ENCODE measurements at regions not wholly inside any gene's neighbourhood (a gene's known extent, or its start where the extent isn't known, plus 50 kb on each side); places are given as distances from the start of the nearest gene placed in this dataset.

DNA sequence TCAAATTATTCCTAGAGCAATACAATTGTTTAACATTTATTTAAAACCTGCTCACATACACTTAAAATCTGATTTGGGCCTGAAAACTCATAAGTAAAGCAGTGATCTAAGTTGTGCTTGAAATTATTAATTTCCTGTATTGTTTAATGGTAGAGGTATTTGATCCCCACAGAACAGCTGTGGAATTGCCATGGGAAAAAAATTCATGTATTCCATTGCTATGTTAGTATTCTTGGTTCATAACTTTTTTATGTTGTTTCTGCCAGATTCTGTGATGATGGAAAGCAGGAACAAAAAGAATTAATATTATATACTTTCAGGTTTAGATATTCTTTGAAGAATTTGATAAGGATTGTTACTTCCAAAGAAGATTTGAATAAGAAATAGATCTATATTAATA, 831.5 kb upstream of the NR2F2 start:
- no peak for DNase-seq (ENCODE audit: low spot score)
- Histone ChIP-seq H3K4me1 (replicated peaks) (no peaks in the 10 kb centered on the region), H3K27me3 (replicated peaks; ENCODE audit: insufficient read depth) (no peaks in the 10 kb centered on the region), H3K4me3 (no peak overlapping the region), H3K27ac (no peak overlapping the region), H3K36me3 (no peaks in the 10 kb centered on the region), H3K9me3 (no peaks in the 10 kb centered on the region)
- TF ChIP-seq, protein P1, sequence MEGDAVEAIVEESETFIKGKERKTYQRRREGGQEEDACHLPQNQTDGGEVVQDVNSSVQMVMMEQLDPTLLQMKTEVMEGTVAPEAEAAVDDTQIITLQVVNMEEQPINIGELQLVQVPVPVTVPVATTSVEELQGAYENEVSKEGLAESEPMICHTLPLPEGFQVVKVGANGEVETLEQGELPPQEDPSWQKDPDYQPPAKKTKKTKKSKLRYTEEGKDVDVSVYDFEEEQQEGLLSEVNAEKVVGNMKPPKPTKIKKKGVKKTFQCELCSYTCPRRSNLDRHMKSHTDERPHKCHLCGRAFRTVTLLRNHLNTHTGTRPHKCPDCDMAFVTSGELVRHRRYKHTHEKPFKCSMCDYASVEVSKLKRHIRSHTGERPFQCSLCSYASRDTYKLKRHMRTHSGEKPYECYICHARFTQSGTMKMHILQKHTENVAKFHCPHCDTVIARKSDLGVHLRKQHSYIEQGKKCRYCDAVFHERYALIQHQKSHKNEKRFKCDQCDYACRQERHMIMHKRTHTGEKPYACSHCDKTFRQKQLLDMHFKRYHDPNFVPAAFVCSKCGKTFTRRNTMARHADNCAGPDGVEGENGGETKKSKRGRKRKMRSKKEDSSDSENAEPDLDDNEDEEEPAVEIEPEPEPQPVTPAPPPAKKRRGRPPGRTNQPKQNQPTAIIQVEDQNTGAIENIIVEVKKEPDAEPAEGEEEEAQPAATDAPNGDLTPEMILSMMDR (IDR thresholded peaks at IDR 0.05), result no peak
- TF ChIP-seq POLR2AphosphoS5 (IDR thresholded peaks at IDR 0.05), result no peak
- intact Hi-C loops (cut with DNase I), result no loop called here

DNA sequence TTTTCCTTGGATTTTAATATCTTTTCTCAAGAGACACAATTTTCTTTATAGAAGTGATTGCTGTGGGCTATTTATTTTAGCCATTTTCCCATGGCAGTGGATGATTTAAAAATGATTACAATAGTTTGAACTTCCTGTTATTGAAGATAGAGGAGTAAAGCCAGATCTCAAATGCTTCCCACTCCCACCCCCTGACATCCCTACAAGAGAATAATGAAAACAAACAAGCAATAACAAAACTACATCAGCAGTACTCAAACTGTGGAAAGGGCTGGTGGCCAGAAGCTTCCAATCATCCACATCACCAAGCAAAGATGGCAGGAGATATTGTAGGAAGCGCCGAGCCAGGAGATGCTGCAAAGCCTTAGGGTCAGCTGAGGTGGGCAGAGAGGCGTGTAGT, 831.1 kb upstream of the NR2F2 start:
- Histone ChIP-seq H3K27me3 (replicated peaks; ENCODE audit: insufficient read depth) (no peaks in the 10 kb centered on the region), H3K4me1 (replicated peaks) (no peaks in the 10 kb centered on the region), H3K36me3 (no peaks in the 10 kb centered on the region), H3K4me3 (no peak overlapping the region), H3K27ac (no peak overlapping the region), H3K9me3 (no peaks in the 10 kb centered on the region)
- WGBS, result 91% methylated on average over 3 of the region's 3 CpGs
- TF ChIP-seq, protein P1 (IDR thresholded peaks at IDR 0.05), result no peak
- no peak for TF ChIP-seq POLR2AphosphoS5 (IDR thresholded peaks at IDR 0.05)
- TF ChIP-seq POLR2A (IDR thresholded peaks at IDR 0.05), result no peak
- no peak for DNase-seq (ENCODE audit: low spot score)
- intact Hi-C loops (cut with DNase I), result no loop called here

DNA sequence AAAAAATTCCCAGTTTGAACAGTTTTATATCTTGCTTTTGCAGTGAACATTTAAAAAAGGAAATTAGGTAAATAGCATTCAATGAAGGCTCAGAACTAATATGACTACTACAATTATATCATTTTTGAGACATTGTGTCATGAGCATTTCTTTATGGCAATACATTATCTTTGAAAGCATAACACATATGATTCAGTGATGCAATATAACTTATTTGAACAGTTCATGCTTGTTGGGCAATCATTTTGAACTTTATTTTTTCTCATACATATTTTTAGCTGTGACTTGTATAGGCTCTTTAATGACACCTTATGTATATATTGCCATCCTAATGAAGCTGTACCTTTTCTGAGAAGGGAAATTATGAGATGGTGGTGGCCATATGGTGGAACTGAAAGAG, 828.6 kb upstream of the NR2F2 start:
- Histone ChIP-seq H3K27me3 (replicated peaks; ENCODE audit: insufficient read depth) (no peaks in the 10 kb centered on the region), H3K4me3 (no peak overlapping the region), H3K27ac (no peak overlapping the region), H3K36me3 (no peaks in the 10 kb centered on the region), H3K4me1 (replicated peaks) (no peaks in the 10 kb centered on the region), H3K9me3 (no peaks in the 10 kb centered on the region)
- no peak for DNase-seq (ENCODE audit: low spot score)
- TF ChIP-seq, protein P1 (IDR thresholded peaks at IDR 0.05), result no peak
- TF ChIP-seq POLR2AphosphoS5 (IDR thresholded peaks at IDR 0.05), result no peak
- no peak for TF ChIP-seq POLR2A (IDR thresholded peaks at IDR 0.05)
- intact Hi-C loops (cut with DNase I), result no loop called here

DNA sequence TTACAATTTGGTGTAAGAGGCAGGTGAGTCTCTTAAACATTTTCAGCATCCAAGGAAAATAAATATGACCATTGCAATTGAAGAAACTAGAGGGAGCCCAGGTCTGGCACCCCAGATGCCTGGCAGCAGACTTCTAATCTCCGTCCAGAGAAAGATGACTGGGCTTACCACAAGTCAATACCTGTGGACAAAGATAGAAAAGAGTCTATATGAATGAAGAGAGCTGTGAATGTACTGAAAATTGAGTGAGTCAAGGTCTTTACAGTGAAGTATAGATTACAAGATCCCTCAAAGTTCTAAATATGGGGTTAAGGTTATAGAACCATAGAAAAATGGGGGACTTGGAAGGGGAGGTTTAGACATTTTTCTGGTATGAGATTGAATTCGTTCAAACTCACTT, 827.4 kb upstream of the NR2F2 start:
- Histone ChIP-seq H3K4me1 (replicated peaks) (no peaks in the 10 kb centered on the region), H3K27ac (no peak overlapping the region), H3K36me3 (no peaks in the 10 kb centered on the region), H3K4me3 (no peak overlapping the region), H3K27me3 (replicated peaks; ENCODE audit: insufficient read depth) (no peaks in the 10 kb centered on the region), H3K9me3 (no peaks in the 10 kb centered on the region)
- no peak for DNase-seq (ENCODE audit: low spot score)
- intact Hi-C loops (cut with DNase I), result no loop called here
- no peak for TF ChIP-seq POLR2AphosphoS5 (IDR thresholded peaks at IDR 0.05)
- 84% methylated on average over 2 of the region's 2 CpGs for WGBS

DNA sequence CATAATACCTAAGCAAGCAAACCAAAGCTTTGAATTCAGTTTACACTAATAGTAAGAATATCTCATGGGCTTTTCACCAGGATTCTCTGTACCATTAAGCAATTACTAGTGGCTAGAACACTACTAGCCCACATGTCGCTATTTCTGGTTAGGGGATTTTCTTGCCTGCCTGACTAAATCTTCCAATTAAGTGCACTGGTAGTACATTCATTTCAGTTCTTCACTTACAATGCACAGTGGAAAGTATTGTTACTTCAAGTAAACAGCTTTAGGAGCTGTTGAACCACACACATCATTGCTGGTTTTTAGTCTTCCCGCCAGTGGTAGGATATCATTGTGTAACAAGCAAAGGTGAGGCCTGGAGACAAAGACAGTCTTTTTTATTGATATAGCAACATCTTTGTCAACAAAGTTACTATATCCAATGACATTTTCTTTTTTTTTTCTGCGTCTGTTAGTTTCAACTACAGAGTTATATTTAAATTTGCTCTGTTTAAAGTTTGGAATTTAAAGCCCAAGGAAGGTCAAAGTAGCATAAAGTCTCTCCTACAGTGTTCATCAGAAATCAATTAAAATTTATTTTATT, 826.8 kb upstream of the NR2F2 start:
- Histone ChIP-seq H3K4me1 (replicated peaks) (no peaks in the 10 kb centered on the region), H3K9me3 (no peaks in the 10 kb centered on the region), H3K36me3 (no peaks in the 10 kb centered on the region), H3K4me3 (no peak overlapping the region), H3K27ac (no peak overlapping the region), H3K27me3 (replicated peaks; ENCODE audit: insufficient read depth) (no peaks in the 10 kb centered on the region)
- no peak for TF ChIP-seq POLR2A (IDR thresholded peaks at IDR 0.05)
- TF ChIP-seq POLR2AphosphoS5 (IDR thresholded peaks at IDR 0.05), result no peak
- TF ChIP-seq, protein P1 (IDR thresholded peaks at IDR 0.05), result no peak
- intact Hi-C loops (cut with DNase I), result no loop called here
- no peak for DNase-seq (ENCODE audit: low spot score)
- WGBS, result 84% methylated on average over 3 of the region's 3 CpGs
